ENCODE measurements at regions not wholly inside any gene's neighbourhood (a gene's known extent, or its start where the extent isn't known, plus 50 kb on each side); places are given as distances from the start of the nearest gene placed in this dataset.

GRCh38 chr1:72535470-72535869 lies 253.1 kb upstream of the NEGR1 start:
- 83 to 85% methylated on average over 2 of the region's 2 CpGs for WGBS, 2 donors
- TF ChIP-seq CTCF (IDR thresholded peaks at IDR 0.05): no peak
- no peak overlapping the region for H3K4me3 ChIP-seq

GRCh38 chr1:72530646-72531045 lies 248.3 kb upstream of the NEGR1 start:
- peaks cover 0 to 14% (median 0%) of the 10 kb centered on the region in 11 donors for H3K9me3 ChIP-seq
- H3K4me1 ChIP-seq: no peaks in the 10 kb centered on the region
- DNase-seq (no peak), ATAC-seq (no peak)
- no peak for TF ChIP-seq CTCF (IDR thresholded peaks at IDR 0.05)
- H3K4me3 ChIP-seq: no peak overlapping the region
- no peaks in the 10 kb centered on the region for H3K36me3 ChIP-seq
- intact Hi-C loops (cut with DNase I): no loop called here
- H3K27ac ChIP-seq: no peak overlapping the region
- 66 to 67% methylated on average over 1 of the region's 1 CpG for WGBS, 2 donors
- H3K27me3 ChIP-seq: no peaks in the 10 kb centered on the region

More at GRCh38 chr1:72535470-72535869, 253.1 kb upstream of the NEGR1 start:
- no peak for ATAC-seq
- DNase-seq: no peak
- H3K36me3 ChIP-seq: no peaks in the 10 kb centered on the region
- no peaks in the 10 kb centered on the region for H3K4me1 ChIP-seq
- intact Hi-C loops (cut with DNase I): no loop called here
- peaks cover 0 to 10% (median 0%) of the 10 kb centered on the region in 11 donors for H3K9me3 ChIP-seq
- no peak overlapping the region for H3K27ac ChIP-seq
- H3K27me3 ChIP-seq: no peaks in the 10 kb centered on the region

- WGBS, 2 donors: 79 to 86% methylated on average over 4 of the region's 4 CpGs
- no peak for ATAC-seq
- TF ChIP-seq CTCF (IDR thresholded peaks at IDR 0.05): no peak
- DNase-seq: no peak
- H3K27me3 ChIP-seq: no peaks in the 10 kb centered on the region
- intact Hi-C loops (cut with DNase I): no loop called here
- H3K36me3 ChIP-seq: no peaks in the 10 kb centered on the region
- H3K4me3 ChIP-seq: no peak overlapping the region
- no peak overlapping the region for H3K27ac ChIP-seq
- peaks cover 0 to 13% (median 0%) of the 10 kb centered on the region in 11 donors for H3K9me3 ChIP-seq
- H3K4me1 ChIP-seq: no peaks in the 10 kb centered on the region
Measured at GRCh38 chr1:72526926-72527325, 244.6 kb upstream of the NEGR1 start.

- ATAC-seq: no peak
- TF ChIP-seq CTCF (IDR thresholded peaks at IDR 0.05): no peak
- H3K4me3 ChIP-seq: no peak overlapping the region
Measured at GRCh38 chr1:72524021-72524420, 241.7 kb upstream of the NEGR1 start.

GRCh38 chr1:72521659-72522058 lies 239.3 kb upstream of the NEGR1 start:
- no peaks in the 10 kb centered on the region for H3K36me3 ChIP-seq
- no peak for TF ChIP-seq CTCF (IDR thresholded peaks at IDR 0.05)
- no peak overlapping the region for H3K4me3 ChIP-seq
- H3K27me3 ChIP-seq: no peaks in the 10 kb centered on the region
- ATAC-seq (no peak), DNase-seq (no peak)
- 76 to 82% methylated on average over 2 of the region's 2 CpGs for WGBS, 2 donors
- H3K9me3 ChIP-seq: no peaks in the 10 kb centered on the region
- intact Hi-C loops (cut with DNase I): no loop called here
- no peaks in the 10 kb centered on the region for H3K4me1 ChIP-seq
- no peak overlapping the region for H3K27ac ChIP-seq

More at GRCh38 chr1:72524021-72524420, 241.7 kb upstream of the NEGR1 start:
- no peaks in the 10 kb centered on the region for H3K4me1 ChIP-seq
- no peaks in the 10 kb centered on the region for H3K9me3 ChIP-seq
- DNase-seq: no peak
- no peaks in the 10 kb centered on the region for H3K36me3 ChIP-seq
- no peak overlapping the region for H3K27ac ChIP-seq
- H3K27me3 ChIP-seq: no peaks in the 10 kb centered on the region
- intact Hi-C loops (cut with DNase I): no loop called here
